ENCODE measurements at regions not wholly inside any gene's neighbourhood (a gene's known extent, or its start where the extent isn't known, plus 50 kb on each side); places are given as distances from the start of the nearest gene placed in this dataset.

GRCh38 chr2:5886462-5886861 lies 194.3 kb downstream of the SOX11 start:
- DNase-seq (ENCODE audit: low read depth): no peak
- no peak for TF ChIP-seq CTCF (IDR thresholded peaks at IDR 0.05; ENCODE audit: low read depth, low read length, missing control alignments)

DNA sequence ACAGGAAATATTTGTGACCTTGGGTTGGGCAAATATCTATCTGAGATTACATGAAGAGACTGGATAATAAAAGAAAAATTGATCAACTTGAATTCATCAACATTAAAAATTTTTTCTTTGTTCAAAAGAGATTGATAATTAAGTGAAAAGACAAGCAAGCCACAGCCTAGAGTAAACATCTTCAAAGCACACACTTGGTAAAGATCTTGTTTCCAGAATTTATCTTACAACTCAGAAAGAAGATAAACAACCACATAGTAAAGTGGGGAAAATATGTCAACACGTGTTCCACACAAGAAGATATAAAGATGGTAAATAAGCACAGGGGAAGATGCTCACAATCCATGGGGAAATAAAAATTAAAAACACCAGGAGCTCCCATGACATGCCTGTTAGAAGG lies 195.9 kb downstream of the SOX11 start:
- no peak overlapping the region for H3K4me3 ChIP-seq (ENCODE audit: low read depth, low read length)
- DNase-seq (ENCODE audit: low read depth): no peak
- TF ChIP-seq CTCF (IDR thresholded peaks at IDR 0.05; ENCODE audit: low read depth, low read length, missing control alignments): no peak

More at GRCh38 chr2:5886462-5886861, 194.3 kb downstream of the SOX11 start:
- H3K4me3 ChIP-seq (ENCODE audit: low read depth, low read length): no peak overlapping the region

GRCh38 chr2:5889519-5889918 lies 197.3 kb downstream of the SOX11 start:
- no peak for TF ChIP-seq CTCF (IDR thresholded peaks at IDR 0.05; ENCODE audit: low read depth, low read length, missing control alignments)
- H3K4me3 ChIP-seq (ENCODE audit: low read depth, low read length): no peak overlapping the region
- DNase-seq (ENCODE audit: low read depth): no peak

GRCh38 chr2:5894355-5894754 lies 202.2 kb downstream of the SOX11 start:
- no peak for DNase-seq (ENCODE audit: low read depth)
- H3K4me3 ChIP-seq (ENCODE audit: low read depth, low read length): no peak overlapping the region
- no peak for TF ChIP-seq CTCF (IDR thresholded peaks at IDR 0.05; ENCODE audit: low read depth, low read length, missing control alignments)

DNA sequence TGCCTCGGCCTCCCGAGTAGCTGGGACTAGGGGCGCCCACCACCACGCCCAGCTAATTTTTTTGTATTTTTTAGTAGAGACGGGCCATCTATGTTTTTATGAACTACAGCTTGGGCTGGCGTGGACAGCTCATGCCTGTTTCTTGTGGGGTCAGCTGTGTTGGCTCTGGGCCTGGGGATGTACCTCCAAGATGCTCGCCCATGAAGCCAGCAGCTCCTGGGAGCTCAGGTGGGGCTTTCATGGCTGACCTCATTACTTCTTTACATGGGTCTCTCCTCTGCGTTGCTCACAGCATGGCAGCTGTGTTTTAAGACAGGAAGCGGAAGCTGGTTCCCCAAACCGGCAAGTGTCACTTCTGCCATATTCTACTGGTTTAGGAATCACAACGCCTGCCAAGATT lies 203.1 kb downstream of the SOX11 start:
- H3K4me3 ChIP-seq (ENCODE audit: low read depth, low read length): no peak overlapping the region
- TF ChIP-seq CTCF (IDR thresholded peaks at IDR 0.05; ENCODE audit: low read depth, low read length, missing control alignments): no peak

GRCh38 chr2:5897249-5897648 lies 205.1 kb downstream of the SOX11 start:
- no peak for TF ChIP-seq CTCF (IDR thresholded peaks at IDR 0.05; ENCODE audit: low read depth, low read length, missing control alignments)

More for the DNA sequence above, 203.1 kb downstream of the SOX11 start:
- DNase-seq (ENCODE audit: low read depth): no peak

DNA sequence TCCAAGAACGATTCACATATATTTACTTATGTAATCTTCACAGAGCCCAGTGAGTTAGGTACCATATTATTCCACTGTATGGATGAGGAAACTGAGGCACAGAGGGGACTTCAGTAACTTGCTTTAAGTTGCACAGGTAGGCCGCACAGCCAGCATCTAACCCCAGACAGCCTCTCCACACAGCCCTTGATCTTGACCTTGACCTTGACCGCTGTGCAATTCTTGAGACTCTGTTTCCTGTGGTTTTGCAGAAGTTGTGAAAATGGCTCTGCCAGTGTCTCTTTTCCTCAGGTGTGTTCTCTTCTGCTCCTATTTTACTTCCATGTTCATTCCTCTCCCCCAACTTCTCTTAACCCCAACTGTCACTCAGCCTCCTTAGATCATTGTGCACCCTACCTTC lies 206.5 kb downstream of the SOX11 start:
- no peak overlapping the region for H3K4me3 ChIP-seq (ENCODE audit: low read depth, low read length)
- DNase-seq (ENCODE audit: low read depth): no peak
- no peak for TF ChIP-seq CTCF (IDR thresholded peaks at IDR 0.05; ENCODE audit: low read depth, low read length, missing control alignments)

More at GRCh38 chr2:5897249-5897648, 205.1 kb downstream of the SOX11 start:
- no peak overlapping the region for H3K4me3 ChIP-seq (ENCODE audit: low read depth, low read length)
- no peak for DNase-seq (ENCODE audit: low read depth)

Measured in GM12864 (cell line).